K562 (cell line): ENCODE measurements at regions not wholly inside any gene's neighbourhood (a gene's known extent, or its start where the extent isn't known, plus 50 kb on each side); places are given as distances from the start of the nearest gene placed in this dataset.

Experiments
- BRD9 ChIP-seq: fragments of 450-650 bp; IDR thresholded peaks from 2 replicates; pipeline ENCODE4 v1.6.1; 2018; ENCODE audit warnings: low read depth; ENCODE audit not compliant: partially characterized antibody
- LCOR ChIP-seq: sonication (generic); formaldehyde crosslinking; IDR thresholded peaks from 2 replicates; pipeline ENCODE4 v1.8.0; 2022; ENCODE audit warnings: mild to moderate bottlenecking, missing genetic modification reagents
- MGA ChIP-seq: fragments of 450-650 bp; IDR thresholded peaks from 2 replicates; pipeline ENCODE4 v1.6.1; 2016; ENCODE audit warnings: mild to moderate bottlenecking, moderate library complexity

- no peak for TF ChIP-seq LCOR (CRISPR knock-in tag)
- peak; percentile 47 for TF ChIP-seq MGA
- no peak for TF ChIP-seq BRD9
These were observed 227.7 kb upstream of the HES1 start (continued) for GRCh38 chr3:193908181-193908744.
